LoVo (cell line): ENCODE measurements at regions not wholly inside any gene's neighbourhood (a gene's known extent, or its start where the extent isn't known, plus 50 kb on each side); places are given as distances from the start of the nearest gene placed in this dataset.

ENCODE experiments used
- DNase-seq: peaks from one replicate; pipeline ENCODE4 v3.0.0-alpha.2; 2016; ENCODE audit warnings: low spot score

DNA sequence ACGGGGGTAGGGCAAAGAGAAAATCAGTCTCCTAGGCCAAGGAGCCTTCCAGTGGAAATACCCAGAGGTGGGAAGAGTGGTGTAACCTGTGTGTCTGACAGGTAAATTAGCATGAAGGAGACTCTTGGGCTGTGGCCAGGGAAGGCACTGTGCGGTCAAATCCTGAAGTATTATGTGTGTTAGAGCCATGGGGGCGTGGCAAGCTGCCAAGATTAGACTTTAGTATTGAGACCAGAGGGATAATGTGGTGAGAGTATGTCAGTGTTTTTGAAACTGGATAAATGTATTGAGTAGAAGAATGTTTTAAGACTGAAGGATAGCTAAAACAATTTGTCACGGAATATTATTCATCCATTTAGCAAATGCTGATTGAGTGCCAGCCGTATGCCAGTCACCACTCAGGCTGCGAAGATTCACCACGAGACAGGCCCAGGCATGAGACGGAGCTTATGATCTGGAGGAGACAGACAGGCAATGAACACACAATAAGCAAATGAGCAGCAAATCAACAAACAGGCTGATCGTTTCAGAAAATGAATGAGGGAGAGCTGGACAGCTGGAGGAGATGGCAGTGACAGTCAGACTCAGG, 445.9 kb downstream of the MCTP2 start:
- no peak for DNase-seq

- no peak for DNase-seq
Observed at GRCh38 chr15:94682171-94682570, 450.8 kb downstream of the MCTP2 start.

- no peak for DNase-seq
Observed at GRCh38 chr15:94683902-94684301, 452.5 kb downstream of the MCTP2 start.

DNA sequence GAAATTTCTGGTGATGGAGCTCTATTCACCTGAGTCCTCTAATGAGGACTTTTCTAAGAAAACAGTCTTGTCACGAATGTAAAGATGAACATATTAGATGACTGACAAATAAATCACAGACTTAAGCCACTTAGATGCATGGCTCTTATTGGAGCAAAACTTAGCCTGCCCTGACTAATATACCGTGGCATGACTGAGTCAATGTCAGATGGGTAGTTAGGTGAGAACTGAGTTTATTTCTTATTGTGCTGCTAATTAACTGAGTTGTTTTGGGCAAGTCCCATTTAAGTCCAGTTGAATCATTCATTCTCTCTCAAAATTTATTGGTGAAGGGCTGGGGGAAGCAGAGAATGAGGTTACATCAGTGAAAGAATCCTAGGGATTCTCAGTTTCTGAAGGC, 459.8 kb downstream of the MCTP2 start:
- no peak for DNase-seq

DNA sequence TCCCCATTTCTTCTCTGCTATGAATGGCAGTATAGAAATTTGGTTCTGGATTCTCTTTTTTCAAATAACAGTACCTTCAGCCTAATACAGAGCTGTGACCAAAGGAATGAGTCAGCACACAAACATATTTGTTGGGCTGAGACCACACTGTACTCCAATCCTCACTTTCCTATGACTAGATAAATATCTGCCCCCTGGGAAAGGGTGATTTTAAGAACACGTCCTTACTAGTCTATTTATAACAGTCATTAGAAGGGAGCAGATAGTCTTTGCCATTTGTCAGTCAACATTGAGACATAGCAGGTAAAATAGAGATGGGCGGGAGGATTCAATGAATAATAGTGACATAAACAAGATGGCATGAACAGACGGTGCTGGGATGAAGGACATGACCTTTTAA, 461.3 kb downstream of the MCTP2 start:
- DNase-seq = no peak

GRCh38 chr15:94700211-94700610, 468.9 kb downstream of the MCTP2 start:
- no peak for DNase-seq

- no peak for DNase-seq
Observed at GRCh38 chr15:94701281-94701985, 470.1 kb downstream of the MCTP2 start.

DNA sequence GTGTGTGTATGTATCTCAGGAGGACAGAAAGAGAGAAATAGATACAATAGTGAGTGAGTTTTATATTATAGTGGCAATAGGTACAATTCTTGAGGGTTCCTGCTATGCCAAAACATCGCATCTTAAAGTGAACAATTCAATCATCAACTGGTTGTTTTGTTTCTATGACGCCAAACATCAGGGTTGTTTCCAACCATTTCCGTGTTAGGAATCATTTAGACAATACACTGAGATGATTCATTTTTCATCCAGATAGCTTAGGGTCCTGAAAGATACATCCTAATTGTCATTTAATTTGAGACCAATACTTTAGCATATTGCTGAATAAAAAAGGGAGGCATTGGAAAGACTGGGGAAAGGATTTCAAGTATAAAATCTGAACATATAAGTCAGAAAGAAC, 472.2 kb downstream of the MCTP2 start:
- no peak for DNase-seq

DNA sequence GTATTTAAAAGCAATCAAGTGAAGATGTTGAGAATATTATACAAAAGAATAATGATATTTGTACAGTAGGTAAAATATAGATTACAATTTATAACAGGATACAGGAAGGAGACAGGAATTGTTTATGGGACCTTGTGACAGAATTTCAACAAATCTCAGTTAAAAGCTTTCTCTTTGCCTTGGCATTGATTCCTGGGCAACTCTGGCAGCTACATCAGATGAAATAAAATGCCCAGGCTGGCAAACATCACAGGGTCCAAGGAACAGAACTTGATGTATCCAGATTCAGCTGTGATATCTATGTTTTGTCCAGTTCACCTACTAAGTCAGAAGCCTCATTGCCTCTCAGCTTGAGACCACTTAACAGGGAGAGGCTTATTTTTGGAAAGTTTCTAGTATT, 473.1 kb downstream of the MCTP2 start:
- no peak for DNase-seq

DNA sequence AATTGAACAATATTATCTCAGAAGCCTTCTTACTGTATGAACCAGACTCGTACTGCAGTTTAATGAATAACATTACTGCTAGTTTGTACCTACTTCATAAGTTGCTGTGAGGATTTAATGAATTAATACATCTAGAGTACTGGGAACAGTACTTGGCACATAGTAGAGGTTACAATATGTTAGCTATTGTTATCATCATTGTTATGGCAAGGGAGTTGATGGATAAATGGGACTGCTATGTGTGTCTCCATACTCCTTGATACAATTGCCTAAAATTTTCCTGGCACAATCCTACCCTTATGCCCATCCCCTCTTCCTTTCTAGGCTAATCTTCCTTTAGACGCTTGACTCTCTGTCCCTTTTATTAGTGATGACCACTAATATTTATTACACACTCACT, 473.6 kb downstream of the MCTP2 start:
- DNase-seq = no peak

DNA sequence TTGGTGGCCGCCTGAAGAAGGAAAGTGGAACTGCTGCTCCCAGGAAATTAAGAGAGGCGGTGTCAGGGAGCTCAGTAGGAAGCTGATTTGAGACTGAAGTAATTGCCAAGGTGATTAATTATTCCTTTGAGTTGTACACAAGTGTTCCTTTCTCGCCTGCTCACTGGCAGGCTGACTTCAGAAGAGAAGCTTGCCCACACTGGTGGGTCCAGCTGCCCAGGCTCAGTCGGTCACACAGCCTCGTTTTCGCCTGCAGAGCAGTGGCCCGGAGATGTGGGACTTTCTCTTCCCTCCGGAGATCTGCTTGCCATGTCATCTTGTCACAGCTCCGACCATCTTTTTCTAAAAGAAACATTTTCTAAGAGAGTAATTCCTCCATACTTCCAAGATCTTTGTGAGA, 478.0 kb downstream of the MCTP2 start:
- DNase-seq = no peak

DNA sequence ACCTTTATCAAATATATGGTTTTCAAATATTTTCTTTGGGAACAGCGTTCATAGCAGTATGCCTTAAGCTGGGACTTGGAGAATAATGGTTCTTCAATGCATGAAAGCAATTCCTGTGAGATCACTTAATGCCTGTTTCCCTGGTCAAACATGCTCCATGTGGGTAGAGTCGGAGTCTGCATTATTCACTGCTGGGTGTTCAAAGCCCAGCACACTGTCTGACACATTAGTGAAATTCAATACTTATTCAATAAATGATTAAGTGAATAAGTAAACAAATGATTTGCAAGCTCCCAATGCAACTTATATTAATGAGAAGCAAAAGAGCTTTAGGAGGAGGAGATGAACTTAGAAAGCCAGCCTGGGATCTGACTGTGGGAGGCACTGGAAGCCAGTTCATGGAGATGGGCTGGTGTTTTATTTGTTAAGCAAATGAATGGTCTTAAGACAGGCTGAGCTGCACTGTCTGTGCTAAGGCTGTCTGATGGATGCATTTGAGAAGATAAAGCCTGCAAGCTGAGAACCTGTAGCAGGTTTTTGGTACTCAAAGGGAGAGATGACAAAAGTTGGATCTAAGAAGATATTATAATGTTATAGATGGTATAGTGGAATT, 490.8 kb downstream of the MCTP2 start:
- no peak for DNase-seq

DNA sequence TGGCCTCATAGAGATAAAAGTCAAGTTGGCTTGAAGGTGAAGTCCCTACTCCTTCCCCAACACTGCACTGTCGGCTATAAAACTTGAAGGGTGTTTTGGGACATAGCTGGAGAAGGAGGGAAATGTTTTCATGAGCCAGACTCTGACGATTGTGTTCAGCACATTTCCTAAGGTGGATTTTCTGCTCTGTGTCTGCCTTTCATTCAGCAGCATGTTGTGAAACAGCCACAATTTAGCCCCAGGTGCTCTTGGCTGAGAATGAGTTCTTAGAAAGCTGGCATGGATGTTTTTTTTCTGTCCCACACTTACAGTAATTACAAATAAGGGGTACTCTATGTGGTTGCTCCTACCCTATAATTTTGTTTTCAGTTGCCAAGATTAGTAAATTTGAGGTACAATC, 492.4 kb downstream of the MCTP2 start:
- no peak for DNase-seq

- no peak for DNase-seq
Observed at GRCh38 chr15:94731286-94731685, 499.9 kb downstream of the MCTP2 start.

DNA sequence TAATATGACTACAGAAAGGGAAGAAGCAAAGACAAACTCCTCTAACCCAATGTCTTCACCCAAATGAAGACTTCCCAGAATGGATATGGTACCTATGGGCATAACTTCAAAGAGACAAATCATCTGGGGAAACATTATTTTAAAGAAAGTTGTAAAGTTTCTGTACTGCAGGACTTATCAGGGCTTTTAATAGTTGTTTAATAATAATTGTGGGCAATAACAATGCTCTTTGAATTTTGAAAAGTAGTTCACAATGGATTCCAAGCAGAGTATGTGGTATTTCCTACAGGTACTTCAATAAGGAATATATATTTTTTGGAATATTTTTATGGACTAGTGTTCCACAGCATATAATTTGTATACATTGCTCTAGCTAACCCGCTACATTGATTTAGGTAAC, 503.1 kb downstream of the MCTP2 start:
- DNase-seq = no peak

- DNase-seq = no peak
Observed at GRCh38 chr15:94736236-94736635, 504.9 kb downstream of the MCTP2 start.

DNA sequence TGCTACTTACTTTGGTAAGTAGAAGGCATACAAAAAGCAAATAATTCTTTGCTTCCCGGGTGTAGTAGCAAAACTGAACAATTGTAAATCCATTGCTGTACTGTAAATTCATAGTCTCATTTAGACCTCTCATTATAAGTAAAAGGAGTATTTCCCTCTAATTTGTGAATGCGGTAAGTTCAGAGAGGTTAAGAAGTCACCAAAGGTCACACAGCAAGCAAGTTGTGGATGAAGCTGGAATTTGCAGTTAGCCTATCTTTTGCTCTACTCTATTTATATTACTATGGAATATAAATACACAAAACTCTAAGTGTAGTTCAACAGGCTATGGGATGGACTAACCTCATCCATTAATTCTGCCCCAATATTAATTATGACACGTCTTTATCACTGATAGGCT, 508.3 kb downstream of the MCTP2 start:
- DNase-seq = no peak

- DNase-seq = no peak
Observed at GRCh38 chr15:94740469-94740868, 509.1 kb downstream of the MCTP2 start.

DNA sequence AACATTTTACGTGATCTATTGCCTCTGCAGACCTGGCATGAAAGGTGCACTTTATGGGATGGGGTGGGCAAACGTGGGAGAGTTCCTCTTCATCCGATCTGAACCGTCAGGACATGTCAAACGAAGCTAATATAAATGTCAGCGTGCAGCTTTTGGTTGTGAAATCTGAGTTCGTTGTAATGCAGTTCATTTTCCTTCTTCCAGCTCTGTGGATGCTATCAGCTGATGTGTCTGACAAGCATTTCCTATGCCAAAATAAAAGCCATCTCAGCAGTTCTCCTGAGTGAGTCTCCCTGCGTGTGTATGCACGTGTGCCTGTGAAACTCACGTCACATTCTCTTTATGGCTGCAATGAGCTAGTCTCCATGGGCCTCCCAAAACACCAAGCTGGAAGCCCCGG, 512.3 kb downstream of the MCTP2 start:
- DNase-seq = no peak

- no peak for DNase-seq
Observed at GRCh38 chr15:94744080-94744793, 512.9 kb downstream of the MCTP2 start.

GRCh38 chr15:94745371-94745770, 514.0 kb downstream of the MCTP2 start:
- no peak for DNase-seq

DNA sequence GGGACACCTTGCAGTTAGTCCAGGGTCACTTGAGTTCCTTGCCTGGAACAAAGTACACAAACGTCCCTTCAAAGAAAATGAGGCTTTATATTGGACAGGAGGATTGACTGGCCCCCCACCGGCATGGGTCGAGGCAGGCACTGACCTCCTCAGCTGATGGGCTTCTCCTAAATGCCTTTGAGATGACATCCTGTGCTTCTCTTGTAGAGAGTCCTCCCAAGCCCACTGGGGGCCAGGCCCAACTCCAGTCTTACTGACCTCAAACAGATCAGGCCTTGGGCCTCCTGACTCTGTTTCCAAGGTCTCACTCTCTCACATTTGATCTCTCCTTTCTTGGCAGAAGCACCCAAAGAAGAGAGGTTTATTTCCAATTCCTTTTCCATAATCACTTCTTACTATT, 516.1 kb downstream of the MCTP2 start:
- DNase-seq = no peak
